Mesenteric fat pad (tissue), 1 donor: ENCODE measurements at regions not wholly inside any gene's neighbourhood (a gene's known extent, or its start where the extent isn't known, plus 50 kb on each side); places are given as distances from the start of the nearest gene placed in this dataset.
"Not testable (repeated sequence)": the region's sequence is repeated elsewhere in the genome, so short reads cannot be mapped to it uniquely, and the experiment has no call there.

Source experiments
- DNase-seq: peaks from one replicate; pipeline ENCODE4 v3.0.0-alpha.2; 2020; ENCODE audit warnings: low spot score
- donor health status: DM: yes; HTN: yes; CAD: no.

DNA sequence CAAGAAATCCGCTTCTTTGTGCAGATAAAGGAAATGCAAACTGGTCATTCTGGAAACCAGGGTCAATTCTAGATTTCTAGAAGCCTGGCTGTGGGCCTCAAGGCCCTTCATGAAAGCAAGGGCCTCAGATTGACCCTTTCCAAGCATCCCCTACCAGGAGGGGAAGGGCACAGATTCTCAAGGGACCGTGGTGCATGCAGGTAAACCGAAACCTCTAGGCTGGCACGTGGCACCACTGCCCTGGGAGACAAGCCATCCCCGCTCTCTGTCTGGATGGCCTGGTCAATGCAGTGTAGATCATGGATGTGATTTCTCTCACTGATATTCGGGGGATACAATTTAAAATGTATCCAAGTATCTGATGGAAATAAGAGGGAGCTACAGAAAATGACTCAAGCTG, 69.4 kb downstream of the TOMM20 start:
- no peak for DNase-seq

DNA sequence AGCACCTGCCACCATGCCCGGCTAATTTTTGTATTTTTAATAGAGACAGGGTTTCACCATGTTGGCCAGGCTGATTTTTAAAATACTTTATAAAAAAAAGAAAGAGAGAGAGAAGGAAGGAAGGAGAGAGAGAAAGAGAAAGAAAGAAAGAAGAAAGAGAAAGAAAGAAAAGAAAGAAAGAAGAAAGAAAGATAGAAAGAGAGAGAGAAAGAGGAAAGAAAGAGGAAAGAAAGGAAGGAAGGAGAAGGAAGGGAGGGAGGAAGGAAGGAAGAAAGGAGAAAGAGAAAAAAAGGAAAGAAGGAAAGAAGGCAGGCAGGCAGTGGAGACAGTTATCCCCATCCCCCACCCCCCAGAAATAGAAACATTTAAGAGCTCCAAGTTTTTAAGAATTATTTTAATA, 69.9 kb downstream of the TOMM20 start:
- DNase-seq, result no peak

DNA sequence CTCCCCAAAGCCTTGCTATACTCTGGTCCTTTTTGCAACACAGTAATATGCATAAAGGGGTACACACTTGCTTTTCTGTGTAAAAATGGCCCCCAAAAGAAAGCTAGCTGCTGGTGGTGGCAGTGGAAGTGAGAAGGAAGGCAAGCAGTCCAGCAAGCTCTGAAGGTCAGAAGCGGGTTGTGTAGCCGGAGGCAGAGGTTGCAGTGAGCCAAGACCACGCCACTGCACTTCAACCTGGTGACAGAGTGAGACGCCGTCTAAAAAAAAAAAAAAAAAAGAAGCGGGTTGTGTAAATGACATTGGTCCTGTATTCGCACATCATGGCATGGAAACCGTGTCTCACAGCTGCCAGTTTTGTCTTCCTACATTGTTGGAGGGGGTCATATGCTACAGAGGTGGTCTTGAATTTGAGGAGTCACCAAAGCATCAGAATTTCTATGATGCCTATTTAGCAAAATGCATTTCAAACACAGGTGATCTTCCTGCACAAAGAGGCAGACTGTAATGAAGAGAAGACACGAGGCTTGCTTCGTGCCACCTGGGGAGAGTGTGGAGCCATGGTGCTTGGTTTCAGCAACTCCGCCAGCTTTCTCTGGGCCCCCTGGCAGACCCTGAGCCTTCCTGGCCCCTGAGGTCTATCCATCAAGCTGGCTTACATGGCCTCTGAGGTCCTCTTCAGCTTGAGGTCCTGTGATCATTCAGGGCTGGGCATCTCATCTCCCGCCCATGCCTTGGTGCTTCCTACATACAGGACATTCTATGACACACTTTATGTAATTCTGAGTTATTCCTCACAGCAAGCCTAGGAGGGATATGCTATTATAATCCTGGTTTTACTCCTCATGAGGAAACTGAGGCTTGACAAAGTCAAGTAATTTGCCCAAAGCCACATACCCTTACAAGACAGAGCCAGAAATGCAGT, 71.0 kb downstream of the TOMM20 start:
- DNase-seq, result no peak

DNA sequence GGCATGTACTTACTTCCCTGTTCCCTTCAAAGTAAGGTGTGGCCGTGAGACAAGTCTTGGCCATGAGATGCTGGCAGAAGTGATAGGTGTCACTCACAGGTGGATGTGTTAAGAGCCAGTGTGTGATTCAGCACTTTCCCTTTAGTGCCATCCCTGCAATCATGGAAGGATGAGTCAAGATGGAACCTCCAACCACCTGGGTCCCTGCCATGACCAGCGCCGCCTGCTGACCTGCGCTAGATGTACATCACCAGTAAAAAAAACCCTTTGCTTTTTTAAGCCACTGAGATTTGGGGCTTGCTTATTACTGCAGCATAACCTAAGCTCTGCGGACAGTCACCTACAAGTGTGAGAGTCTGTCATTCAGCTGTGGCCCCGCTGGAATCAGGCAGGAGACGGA, 71.7 kb downstream of the TOMM20 start:
- no peak for DNase-seq

DNA sequence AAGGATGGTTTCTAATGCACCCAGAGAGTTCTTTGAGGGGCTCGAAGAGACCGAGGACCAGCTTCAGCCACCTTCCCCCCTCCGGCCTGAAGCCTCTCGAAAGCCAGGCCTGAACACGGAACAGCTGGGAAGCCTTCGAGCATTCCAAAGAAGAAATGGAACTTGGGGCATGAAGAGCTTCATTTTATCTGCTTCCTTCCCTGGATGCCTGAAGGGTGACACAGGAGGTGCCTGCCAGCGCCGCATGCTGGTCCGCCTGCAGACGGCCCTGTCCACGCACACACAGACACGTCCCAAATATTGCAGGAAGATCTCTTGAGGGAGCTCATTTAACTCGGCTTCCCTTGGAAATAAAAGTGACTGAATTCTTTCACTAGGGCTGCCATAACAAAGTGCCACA, 73.7 kb downstream of the TOMM20 start:
- DNase-seq, result no peak

DNA sequence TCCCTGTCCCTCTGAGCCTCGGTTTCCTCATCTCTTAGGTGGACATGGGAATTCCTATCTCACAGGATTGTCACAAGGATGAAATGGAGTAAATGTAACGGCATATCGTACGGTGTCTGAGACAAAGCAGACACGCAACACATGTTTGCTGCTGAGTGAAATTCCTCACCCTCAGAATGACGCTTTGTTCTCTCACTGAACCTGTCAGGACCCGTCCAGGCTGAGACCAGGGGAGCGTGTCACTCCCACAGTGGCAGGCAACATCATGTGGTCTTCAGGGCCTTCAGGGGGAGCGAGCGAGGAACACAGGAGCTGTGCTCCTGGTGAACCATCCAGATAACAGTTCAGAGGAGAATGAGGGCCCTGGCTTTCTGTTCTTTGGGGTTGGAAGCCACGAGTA, 74.2 kb downstream of the TOMM20 start:
- no peak for DNase-seq

DNA sequence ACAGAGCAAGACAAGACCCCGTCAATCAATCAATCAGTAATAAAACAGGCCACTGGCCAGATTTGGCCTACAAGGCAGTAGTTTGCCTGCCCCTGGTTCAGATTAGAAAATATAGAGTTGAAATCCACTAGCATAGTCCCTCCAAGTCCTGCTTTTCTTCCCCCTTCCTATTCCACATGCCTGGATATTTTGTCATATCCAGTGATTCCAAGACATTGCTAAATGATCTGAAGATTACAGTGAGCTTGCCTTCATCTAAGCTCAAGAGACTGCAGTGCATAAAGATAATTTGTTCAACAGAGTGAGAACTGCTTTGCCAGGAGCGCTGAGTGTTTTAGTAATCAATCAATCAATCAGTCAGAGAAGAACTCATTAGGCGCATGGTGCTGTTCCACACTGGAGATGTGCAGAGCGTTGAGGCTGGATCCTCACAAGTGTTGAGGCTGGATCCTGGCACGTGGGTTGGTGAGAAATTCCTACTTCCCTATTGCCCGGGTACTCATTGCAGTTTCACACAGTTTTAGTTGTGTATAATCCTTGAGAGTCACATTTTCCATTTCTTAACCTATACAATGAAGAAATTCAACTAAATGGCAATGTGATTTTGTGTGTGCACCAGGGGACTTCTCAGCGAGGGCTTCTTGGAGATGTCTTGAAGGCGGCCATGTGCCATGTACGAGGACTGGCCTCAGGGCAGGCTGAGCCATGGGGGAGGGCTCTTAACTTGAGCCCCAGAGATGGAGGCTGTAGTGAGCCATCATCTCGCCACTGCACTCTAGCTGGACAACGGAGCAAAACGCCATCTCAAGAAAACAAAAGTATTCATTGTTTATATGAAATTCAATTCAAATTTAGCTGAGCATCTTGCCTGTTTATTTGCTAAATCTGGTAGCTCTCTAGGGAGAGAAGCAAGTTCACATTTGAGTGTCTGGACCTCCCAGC, 76.3 kb downstream of the TOMM20 start:
- no peak for DNase-seq

DNA sequence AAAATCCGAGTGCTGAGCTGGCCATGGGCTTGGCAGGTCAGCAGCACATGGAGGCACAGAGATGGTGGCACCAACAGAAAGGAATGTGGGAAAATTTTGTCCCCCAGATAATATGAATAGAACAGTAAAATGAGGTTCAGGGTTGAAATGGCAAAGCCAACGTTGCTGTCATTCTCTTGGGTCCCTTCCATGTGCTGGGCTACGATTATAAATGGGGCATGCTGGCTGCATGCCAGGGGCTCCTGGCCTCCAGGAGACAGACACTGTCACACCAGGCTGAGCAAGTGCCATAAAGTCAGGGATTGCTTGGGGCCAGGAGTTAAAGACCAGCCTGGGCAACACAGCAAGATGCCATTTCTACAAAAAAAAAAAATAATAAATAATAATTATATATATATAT, 77.1 kb downstream of the TOMM20 start:
- no peak for DNase-seq

DNA sequence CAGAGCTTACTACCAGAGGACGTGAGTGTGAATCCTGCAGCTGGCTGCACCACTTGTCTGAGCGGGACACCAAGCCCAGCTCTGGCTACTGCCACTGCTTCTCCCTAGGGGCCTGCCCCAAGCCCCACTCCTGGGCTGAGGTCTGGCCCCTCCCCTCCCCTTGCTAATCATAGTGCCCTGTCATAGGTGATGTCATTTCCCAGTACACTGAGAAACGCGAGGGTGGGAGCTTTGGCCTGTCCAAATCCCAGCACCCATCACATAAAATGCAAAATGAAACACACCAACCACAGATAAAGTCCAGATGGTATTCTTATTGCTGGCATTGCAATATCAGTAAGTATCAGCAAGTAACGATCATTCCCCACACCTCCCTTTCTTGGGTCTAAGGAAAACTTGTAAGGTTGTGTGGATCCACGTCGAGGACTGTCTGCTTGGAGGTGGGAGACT, 77.7 kb downstream of the TOMM20 start:
- DNase-seq, result no peak

DNA sequence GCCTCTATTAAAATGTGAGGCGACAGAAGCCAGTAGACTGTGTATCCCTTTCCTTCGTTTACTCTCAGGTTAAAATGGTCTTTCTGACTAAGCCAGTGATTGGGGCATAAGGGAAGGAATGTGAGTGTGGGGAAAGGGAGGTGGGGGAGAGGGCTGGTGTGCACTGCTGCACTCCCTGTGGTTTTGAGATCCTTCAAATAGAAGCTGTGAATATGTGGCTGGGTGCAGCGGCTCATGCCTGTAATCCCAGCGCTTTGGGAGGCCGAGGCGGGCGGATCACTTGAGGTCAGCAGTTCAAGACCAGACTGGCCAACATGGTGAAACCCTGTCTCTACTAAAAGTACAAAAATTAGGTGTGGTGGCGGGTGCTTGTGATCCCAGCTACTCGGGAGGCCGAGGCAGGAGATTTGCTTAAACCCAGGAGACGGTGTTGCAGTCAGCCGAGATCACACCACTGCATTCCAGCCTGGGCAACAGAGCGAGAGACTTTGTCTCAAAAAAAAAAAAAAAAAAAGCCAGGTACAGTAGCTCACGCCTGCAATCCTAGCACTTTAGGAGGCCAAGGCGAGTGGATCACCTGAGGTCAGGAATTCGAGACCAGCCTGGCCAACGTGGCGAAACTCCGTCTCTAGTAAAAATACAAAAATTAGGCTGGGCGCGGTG, 78.8 kb downstream of the TOMM20 start:
- not testable (repeated sequence) for DNase-seq

DNA sequence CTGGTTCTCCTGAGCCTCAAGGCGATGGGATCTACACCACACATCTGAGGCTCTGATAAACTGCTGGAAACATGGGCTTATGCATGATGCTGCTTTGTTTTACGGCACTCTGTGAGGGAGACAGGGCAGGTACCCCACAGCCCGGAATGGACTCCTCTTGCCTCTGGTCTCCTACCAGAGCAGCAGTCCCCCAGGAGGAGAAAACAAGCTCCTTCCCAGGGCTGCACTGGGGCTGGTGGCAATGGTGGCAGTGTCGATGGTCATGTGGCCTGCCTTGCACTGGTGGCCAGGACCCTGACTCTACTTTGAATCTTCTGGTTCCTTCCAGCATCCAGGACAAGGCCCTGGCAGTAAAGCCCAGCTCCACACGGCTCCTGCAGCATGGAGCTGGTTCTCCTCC, 79.4 kb downstream of the TOMM20 start:
- DNase-seq, result no peak

DNA sequence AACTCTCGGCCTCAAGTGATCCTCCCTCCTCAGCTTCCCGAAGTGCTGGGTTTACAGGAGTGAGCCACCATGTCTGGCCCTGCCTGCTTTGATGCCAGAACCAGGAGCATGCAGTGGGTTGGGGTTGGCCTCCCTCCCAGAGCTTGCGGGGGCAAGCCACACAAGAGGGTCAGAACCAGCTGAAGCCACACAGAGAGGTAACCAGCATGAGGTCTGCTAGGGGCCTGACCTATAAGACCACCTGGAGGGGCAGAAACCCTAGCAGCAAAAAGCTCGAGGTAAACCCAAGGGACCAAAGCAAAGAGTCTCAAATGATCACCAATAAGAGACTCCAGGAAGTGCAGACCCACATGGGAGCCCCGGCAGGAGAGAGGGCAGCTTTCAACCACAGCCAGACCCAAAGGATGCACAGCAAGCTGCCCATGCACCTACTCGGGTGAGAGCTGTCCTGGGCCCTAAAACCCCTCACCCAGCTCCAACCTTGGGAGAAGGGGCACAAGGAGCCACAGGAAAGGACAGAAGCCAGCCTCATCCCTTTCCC, 81.2 kb downstream of the TOMM20 start:
- DNase-seq, result no peak

DNA sequence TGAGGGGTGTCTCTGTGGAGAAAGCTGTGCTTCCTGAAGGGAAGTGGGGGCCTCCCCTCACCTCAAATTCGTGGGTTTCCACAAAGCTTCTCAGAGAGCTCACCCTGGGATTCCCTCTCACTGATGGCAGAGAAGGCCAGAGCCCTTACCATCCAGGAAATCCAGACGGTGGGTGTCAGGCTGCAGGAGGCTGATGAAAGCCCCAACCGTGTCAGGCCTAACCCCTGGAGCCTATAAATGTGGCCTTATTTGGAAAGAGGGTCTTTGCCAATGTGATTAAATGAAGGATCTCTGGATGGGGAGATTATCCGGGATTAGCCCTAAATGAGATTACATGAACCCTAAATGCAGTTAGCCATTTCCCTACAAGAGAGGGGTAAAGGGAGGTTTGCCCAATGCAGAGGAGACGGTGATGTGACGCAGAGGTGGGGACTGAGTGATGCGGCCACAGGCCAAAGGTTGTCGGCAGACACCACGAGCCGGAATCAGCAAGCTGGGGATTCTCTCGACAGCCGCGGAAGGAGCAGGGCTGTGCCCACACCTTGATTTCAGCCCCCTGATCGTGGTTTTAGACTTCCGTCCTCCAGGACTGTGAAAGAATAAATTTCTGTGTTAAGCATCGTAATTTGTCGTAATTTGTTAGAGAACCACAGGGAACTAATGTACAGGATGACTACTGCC, 82.6 kb downstream of the TOMM20 start:
- DNase-seq, result no peak

DNA sequence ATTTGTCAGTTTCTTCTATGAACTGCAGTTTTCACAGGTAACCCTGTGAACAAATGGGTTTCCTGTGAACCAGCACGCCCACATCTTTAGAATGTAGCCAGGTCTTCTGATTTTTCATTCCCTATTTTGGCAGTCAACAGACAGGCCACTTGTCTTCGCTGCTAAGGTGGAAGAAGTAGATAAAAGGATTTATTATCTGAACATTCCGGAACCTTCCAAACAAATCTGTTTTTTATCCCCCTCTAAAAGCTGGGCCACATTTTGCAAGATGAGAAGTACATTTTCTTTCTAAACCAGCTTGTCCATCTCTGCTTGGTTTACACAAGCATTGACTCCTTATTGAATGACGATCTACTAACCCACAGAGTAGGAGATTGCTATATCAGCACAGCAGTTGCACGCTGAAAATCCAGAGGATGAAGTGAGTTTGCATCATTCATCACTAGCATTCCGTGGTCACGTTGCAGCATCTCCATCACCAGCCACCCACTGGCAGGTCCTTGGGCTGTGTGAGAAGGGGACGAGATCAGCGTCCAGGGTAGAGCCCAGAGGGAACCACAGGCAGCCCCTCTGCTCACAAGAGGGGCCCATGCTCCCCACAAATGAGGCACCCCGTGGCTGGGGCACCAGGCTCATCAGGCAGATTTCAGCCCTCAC, 83.5 kb downstream of the TOMM20 start:
- DNase-seq, result no peak

DNA sequence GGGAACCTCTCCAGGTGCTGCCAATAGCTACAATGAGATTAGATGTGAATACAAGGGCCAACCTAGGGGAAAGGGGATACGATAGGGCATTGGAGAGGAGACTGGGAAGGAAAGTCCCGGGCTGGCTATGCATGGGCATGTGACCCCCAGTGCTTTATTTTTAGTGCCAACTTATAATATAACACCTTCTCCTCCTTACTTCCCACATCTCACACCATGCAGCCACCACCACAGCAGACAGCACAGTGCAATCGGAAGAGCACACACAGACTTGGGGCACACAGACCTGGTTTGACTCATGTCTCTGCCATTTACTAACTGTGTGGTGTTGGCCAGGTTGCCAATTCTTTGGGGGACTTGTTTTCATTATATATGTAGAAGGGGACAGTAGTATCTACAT, 85.4 kb downstream of the TOMM20 start:
- no peak for DNase-seq

DNA sequence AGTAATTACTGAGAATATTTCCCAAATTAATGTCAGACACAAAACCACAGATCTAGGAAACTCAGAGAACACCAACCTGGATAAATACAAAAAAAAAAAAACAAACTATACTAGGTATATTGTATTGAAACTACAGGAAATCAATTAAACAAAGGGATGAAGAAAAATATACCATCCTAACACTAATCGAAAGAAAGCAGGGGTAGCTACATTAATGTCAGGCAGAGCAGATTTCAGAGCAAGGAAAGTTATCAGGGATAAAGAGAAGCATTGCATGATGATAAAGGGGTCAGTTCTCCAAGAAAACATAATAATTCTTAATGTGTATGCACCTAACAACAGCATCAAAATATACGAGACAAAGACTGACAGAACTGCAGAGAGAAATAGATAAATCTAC, 89.9 kb downstream of the TOMM20 start:
- DNase-seq, result no peak

DNA sequence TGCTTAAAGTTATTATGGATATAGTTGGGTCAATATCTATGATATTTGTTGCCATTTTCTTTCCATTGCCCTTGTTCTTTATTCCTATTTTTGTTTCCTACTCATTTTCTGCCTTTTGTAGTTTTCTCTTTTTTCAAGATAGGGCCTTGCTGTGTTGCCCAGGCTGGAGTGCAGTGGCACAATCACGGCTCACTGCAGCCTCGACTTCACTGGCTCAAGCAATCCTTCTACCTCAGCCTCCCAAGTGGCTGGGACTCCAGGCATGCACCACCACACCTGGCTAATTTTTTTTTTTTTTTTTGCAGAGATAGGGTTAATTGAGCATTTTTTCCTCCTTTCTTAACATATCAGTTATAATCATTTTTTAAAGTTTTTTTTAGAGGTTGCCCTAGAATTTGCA, 92.7 kb downstream of the TOMM20 start:
- DNase-seq, result peak; percentile 14

DNA sequence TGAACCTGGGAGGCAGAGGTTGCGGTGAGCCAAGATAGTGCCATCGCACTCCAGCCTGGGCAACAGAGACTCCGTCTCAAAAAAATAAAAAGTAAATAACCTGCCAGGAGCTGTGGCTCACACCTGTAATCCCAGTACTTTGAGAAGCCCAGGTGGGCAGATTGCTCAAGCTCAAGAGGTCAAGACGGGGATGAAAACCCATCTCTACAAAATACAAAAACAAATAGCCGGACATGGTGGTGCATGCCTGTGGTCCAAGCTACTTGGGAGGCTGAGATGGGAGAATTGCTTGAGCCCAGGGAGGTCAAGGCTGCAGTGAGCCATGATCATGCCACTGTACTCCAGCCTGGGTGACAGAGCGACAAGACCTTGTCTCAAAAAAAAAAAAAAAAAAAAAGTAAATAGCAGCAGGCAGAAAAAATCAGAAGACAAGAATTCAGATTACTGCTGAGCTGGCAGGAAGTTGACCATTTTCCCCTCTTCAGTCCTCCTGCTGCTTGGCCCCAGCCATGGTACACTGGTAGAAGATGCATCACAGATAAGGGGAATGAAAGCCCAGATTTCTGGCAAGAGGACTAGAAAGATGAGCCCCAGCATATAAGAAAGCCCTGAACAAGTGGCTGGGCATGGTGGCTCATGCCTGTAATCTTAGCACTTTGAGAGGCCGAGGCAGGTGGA, 97.6 kb downstream of the TOMM20 start:
- DNase-seq, result peak; percentile 33

DNA sequence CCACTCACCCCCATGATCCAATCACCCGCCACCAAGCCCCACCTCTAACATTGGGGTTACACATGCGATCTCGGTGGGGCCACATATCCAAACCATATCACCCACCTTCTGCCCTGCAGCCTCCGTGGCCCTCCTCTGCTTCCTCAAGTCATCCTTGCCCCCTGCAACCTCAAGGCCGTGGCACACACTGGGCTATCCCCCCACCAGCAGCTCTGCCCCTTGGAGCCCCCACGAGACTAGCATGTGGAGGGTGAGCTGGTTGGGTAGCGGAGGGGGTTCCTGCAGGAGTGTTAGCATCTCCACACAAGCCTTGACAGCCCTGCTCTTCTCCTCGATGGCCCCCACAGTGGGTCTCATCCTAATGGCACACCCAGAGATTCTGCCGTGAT, 100.8 kb downstream of the TOMM20 start:
- peak; percentile 59 for DNase-seq
